ENCODE measurements at regions not wholly inside any gene's neighbourhood (a gene's known extent, or its start where the extent isn't known, plus 50 kb on each side); places are given as distances from the start of the nearest gene placed in this dataset.

GRCh38 chr5:56282951-56283350 is 49.8 kb upstream of the ANKRD55 start:
- no peak for DNase-seq (ENCODE audit: low read depth in 2 of 3, low spot score in 1 of 3)

Measured in stimulated activated CD4-positive, alpha-beta T cell treated with anti-CD3 and anti-CD28 coated beads, Interleukin-12 subunit alpha, Interleukin-12 subunit beta, amount 100 ng/mL, for 48 hours (primary cell).